ENCODE measurements at regions not wholly inside any gene's neighbourhood (a gene's known extent, or its start where the extent isn't known, plus 50 kb on each side); places are given as distances from the start of the nearest gene placed in this dataset.

DNA sequence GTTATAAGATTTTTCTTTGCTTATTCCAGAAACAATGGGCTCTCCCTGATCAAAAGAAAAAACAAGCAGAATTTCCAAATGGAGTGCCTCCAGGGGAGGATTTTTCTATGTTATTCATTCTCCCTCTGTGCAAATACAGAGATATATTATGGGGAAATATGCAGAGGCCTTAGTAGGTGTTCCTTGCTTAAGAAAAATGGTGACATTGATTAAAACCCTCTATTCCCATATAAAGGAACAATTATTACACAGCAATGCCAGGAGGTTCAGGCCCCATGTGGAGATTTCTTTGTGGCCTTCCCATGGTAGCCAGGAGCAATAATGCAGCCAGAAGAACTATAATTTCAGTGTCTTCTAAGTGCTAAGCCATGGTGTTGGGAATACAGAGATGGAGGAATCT is 255.9 kb upstream of the CXCR4 start:
- ATAC-seq (no peak), DNase-seq (no peak)
- TF ChIP-seq, protein P1, sequence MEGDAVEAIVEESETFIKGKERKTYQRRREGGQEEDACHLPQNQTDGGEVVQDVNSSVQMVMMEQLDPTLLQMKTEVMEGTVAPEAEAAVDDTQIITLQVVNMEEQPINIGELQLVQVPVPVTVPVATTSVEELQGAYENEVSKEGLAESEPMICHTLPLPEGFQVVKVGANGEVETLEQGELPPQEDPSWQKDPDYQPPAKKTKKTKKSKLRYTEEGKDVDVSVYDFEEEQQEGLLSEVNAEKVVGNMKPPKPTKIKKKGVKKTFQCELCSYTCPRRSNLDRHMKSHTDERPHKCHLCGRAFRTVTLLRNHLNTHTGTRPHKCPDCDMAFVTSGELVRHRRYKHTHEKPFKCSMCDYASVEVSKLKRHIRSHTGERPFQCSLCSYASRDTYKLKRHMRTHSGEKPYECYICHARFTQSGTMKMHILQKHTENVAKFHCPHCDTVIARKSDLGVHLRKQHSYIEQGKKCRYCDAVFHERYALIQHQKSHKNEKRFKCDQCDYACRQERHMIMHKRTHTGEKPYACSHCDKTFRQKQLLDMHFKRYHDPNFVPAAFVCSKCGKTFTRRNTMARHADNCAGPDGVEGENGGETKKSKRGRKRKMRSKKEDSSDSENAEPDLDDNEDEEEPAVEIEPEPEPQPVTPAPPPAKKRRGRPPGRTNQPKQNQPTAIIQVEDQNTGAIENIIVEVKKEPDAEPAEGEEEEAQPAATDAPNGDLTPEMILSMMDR (IDR thresholded peaks at IDR 0.05), result no peak
- Histone ChIP-seq H3K4me3 (no peak overlapping the region), H3K27ac (no peak overlapping the region), H3K9me3 (no peaks in the 10 kb centered on the region), H3K4me1 (no peaks in the 10 kb centered on the region), H3K27me3 (no peaks in the 10 kb centered on the region), H3K36me3 (no peaks in the 10 kb centered on the region)
- intact Hi-C loops (cut with DNase I), result no loop called here

DNA sequence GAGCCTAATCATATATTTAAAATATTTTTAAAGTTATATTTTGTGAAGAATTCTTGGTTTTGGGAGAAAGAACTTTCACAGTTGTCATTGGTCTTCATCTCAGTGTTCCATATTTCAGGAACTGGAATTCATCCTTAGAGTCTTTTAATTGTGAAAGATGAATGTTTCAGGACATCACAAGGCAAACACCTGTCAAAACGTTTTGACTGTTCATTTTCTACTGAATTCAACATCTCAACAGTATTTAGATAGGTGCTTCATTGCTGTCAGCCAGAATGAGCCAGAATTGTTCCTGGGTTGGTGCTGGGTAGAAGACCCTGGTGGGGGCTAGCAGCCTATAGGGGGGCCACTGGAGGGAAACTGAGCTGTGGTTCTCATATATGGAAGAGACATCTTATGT is 255.1 kb upstream of the CXCR4 start:
- TF ChIP-seq, protein P1 (IDR thresholded peaks at IDR 0.05), result no peak
- no peak for ATAC-seq
- intact Hi-C loops (cut with DNase I), result no loop called here

DNA sequence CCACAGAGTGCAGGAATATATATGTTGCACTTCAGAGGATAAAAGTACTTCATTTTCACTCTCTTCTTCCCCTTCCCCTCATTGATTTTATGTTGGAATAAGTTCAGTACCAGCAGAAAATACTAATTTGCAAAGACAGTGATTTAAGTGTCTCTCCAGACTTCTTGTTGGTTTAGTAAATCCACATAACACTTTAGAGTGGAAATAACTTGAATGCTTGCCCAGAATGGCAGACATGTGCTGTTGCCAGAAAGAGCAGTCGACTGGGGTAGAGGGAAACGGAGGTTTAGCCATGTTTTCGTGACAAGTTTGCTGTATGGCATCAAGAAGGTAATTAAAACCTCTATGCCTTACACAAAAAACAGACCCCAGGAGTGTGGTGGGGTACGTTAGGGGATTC is 246.0 kb upstream of the CXCR4 start:
- H3K27me3 ChIP-seq, result no peaks in the 10 kb centered on the region
- H3K27ac ChIP-seq, result no peak overlapping the region
- H3K9me3 ChIP-seq, result no peaks in the 10 kb centered on the region
- intact Hi-C loops (cut with DNase I), result no loop called here
- TF ChIP-seq, protein P1 (IDR thresholded peaks at IDR 0.05), result no peak
- ATAC-seq (peak; percentile 89), DNase-seq (peak in 2 of 4 donors; percentile 42 to 62)
- H3K36me3 ChIP-seq, result no peaks in the 10 kb centered on the region
- H3K4me3 ChIP-seq, result no peak overlapping the region
- H3K4me1 ChIP-seq, result peaks cover 0 to 4% of the 10 kb centered on the region in 2 donors

More for the DNA sequence above, 255.1 kb upstream of the CXCR4 start:
- H3K9me3 ChIP-seq, result no peaks in the 10 kb centered on the region
- DNase-seq, result no peak
- no peak overlapping the region for H3K4me3 ChIP-seq
- no peaks in the 10 kb centered on the region for H3K36me3 ChIP-seq
- H3K4me1 ChIP-seq, result no peaks in the 10 kb centered on the region
- no peak overlapping the region for H3K27ac ChIP-seq
- no peaks in the 10 kb centered on the region for H3K27me3 ChIP-seq

DNA sequence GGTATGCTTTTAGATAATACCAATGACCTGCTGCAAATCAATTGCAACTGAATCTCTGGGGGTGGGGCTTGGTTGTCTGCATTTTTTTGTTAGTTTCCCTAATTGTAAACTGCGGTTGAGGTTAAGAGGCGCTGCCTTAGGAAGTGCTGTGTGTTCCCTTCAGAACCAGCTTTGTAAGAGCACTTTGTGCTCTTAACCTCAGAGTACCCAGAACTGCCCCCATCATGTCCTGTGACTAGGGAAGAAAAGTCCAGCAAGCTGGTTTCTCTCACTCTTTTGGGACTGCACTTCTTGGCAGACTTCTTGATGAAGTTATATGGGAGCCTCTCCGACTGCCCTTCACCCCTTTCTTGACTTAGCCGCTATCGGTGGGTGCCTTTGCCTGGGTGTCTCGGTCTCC is 245.5 kb upstream of the CXCR4 start:
- DNase-seq (no peak), ATAC-seq (peak; percentile 96)
- H3K4me3 ChIP-seq, result no peak overlapping the region
- intact Hi-C loops (cut with DNase I), result no loop called here
- no peaks in the 10 kb centered on the region for H3K36me3 ChIP-seq
- no peaks in the 10 kb centered on the region for H3K27me3 ChIP-seq
- TF ChIP-seq, protein P1 (IDR thresholded peaks at IDR 0.05), result no peak
- H3K27ac ChIP-seq, result no peak overlapping the region
- H3K4me1 ChIP-seq, result peaks cover 0 to 4% of the 10 kb centered on the region in 2 donors
- H3K9me3 ChIP-seq, result no peaks in the 10 kb centered on the region

DNA sequence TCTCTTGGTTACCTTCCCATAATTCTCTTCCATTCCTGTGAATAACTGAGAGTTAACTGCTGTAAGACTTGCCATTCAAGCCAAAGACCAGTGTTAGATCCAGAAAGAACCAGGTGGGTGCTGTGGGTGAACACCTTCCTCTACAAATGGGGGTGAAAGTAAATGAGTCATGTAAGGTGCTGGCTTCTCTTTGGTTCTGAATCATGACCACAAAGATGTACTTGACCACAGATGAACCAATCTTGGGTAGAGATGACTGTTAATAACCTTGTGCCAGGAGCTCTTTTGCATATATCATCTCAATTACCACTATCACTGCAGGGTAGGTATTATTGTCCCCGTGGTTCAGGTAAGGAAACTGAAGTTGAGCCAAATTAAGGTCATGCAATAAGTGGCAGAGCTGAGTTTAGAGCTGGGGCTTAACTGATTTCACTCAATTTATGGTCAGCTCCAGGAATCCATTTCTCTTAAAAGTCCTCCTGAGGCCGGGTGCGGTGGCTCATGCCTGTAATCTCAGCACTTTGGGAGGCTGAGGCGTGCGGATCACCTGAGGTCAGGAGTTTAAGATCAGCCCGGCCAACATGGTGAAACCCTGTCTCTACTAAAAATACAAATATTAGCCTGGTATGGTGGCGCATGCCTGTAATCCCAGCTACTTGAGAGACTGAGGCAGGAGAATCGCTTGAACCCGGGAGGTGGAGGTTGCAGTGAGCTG is 244.9 kb upstream of the CXCR4 start:
- H3K4me1 ChIP-seq, result peaks cover 0 to 4% of the 10 kb centered on the region in 2 donors
- ATAC-seq (no peak), DNase-seq (no peak)
- no peaks in the 10 kb centered on the region for H3K9me3 ChIP-seq
- no peaks in the 10 kb centered on the region for H3K27me3 ChIP-seq
- H3K4me3 ChIP-seq, result no peak overlapping the region
- H3K27ac ChIP-seq, result no peak overlapping the region
- intact Hi-C loops (cut with DNase I), result no loop called here
- H3K36me3 ChIP-seq, result no peaks in the 10 kb centered on the region
- TF ChIP-seq, protein P1 (IDR thresholded peaks at IDR 0.05), result no peak

All from left lung (tissue), 4 donors.